ENCODE measurements at regions not wholly inside any gene's neighbourhood (a gene's known extent, or its start where the extent isn't known, plus 50 kb on each side); places are given as distances from the start of the nearest gene placed in this dataset.

- TF ChIP-seq CTCF (IDR thresholded peaks at IDR 0.05; ENCODE audit: insufficient read depth, low read length): no peak
- no peak for TF ChIP-seq POLR2AphosphoS5 (IDR thresholded peaks at IDR 0.05; ENCODE audit: low read depth)
- TF ChIP-seq REST (IDR thresholded peaks at IDR 0.05; ENCODE audit: insufficient replicate concordance, low read depth): no peak
- TF ChIP-seq GABPA (IDR thresholded peaks at IDR 0.05; ENCODE audit: low read depth): no peak
Measured at GRCh38 chr7:110568388-110568787, 522.5 kb upstream of the LRRN3 start.

Data from HL-60 (cell line).